Suprapubic skin (tissue), 4 donors: ENCODE measurements at regions not wholly inside any gene's neighbourhood (a gene's known extent, or its start where the extent isn't known, plus 50 kb on each side); places are given as distances from the start of the nearest gene placed in this dataset.

ENCODE experiments used
- CTCF ChIP-seq, 2 donors: fragments of 200-600 bp in 1 of 2; fragments of 450-650 bp in 1 of 2; sonication (generic) in 1 of 2; IDR thresholded peaks; one replicate each; pipeline ENCODE4 v1.5.1; 2016 to 2019; ENCODE audit warnings: antibody characterized with exemption in 2 of 2, mild to moderate bottlenecking in 1 of 2, moderate library complexity in 1 of 2
- EP300 ChIP-seq: sonication (generic); formaldehyde crosslinking; IDR thresholded peaks from one replicate; pipeline ENCODE4 v1.6.1; 2017; ENCODE audit warnings: antibody characterized with exemption
- POLR2A ChIP-seq, 2 donors: fragments of 450-650 bp; IDR thresholded peaks; one replicate each; pipeline ENCODE4 v1.6.1; 2017; ENCODE audit warnings: antibody characterized with exemption in 2 of 2, mild to moderate bottlenecking in 2 of 2, moderate library complexity in 2 of 2
- POLR2AphosphoS5 ChIP-seq, 3 donors: sonication (generic); formaldehyde crosslinking; IDR thresholded peaks; one replicate each; pipeline ENCODE4 v1.6.1; 2017; ENCODE audit warnings: antibody characterized with exemption in 3 of 3

- TF ChIP-seq POLR2AphosphoS5 (IDR thresholded peaks at IDR 0.05) (no peak), CTCF (IDR thresholded peaks at IDR 0.05) (no peak), POLR2A (IDR thresholded peaks at IDR 0.05) (no peak), EP300 (no peak)
These were observed 145.6 kb upstream of the THBS1 start for GRCh38 chr15:39435244-39435643.
